ENCODE measurements at regions not wholly inside any gene's neighbourhood (a gene's known extent, or its start where the extent isn't known, plus 50 kb on each side); places are given as distances from the start of the nearest gene placed in this dataset.

GRCh38 chr4:157895205-157895604, 277.6 kb downstream of the GASK1B start:
- TF ChIP-seq BHLHE40 (IDR thresholded peaks at IDR 0.05; ENCODE audit: borderline replicate concordance), result no peak
- TF ChIP-seq ARNT (IDR thresholded peaks at IDR 0.05), result no peak
- no peak for TF ChIP-seq SP1 (IDR thresholded peaks at IDR 0.05)
- no peak for TF ChIP-seq FOXK2 (IDR thresholded peaks at IDR 0.05)
- TF ChIP-seq FOXM1 (IDR thresholded peaks at IDR 0.05; ENCODE audit: borderline replicate concordance), result no peak
- no peak for TF ChIP-seq ZNF384 (IDR thresholded peaks at IDR 0.05)
- TF ChIP-seq L3MBTL2 (conservative IDR thresholded peaks at IDR 0.05), result no peak
